Kidney epithelial cell (primary cell): ENCODE measurements at regions not wholly inside any gene's neighbourhood (a gene's known extent, or its start where the extent isn't known, plus 50 kb on each side); places are given as distances from the start of the nearest gene placed in this dataset.

Experiments used
- DNase-seq: peaks from one replicate; pipeline ENCODE4 v3.0.0-alpha.2; 2010; ENCODE audit warnings: low read depth
- H3K27me3 ChIP-seq: 2 replicates; pipeline ENCODE4 v1.6.0; 2011; ENCODE audit warnings: low read length; ENCODE audit not compliant: control insufficient read depth, insufficient read depth
- H3K36me3 ChIP-seq: 2 replicates; pipeline ENCODE4 v1.5.1; 2011; ENCODE audit warnings: low read length; ENCODE audit not compliant: control insufficient read depth, insufficient read depth
- H3K4me3 ChIP-seq: 2 replicates; pipeline ENCODE4 v1.5.1; 2011; ENCODE audit warnings: low read depth, mild to moderate bottlenecking, control low read depth, low read length
- CTCF ChIP-seq: IDR thresholded peaks from 2 replicates; pipeline ENCODE4 v1.5.1; 2011; ENCODE audit warnings: mild to moderate bottlenecking, moderate library complexity, low read length, control low read depth, inconsistent platforms; ENCODE audit not compliant: insufficient read depth, poor library complexity, severe bottlenecking

- Histone ChIP-seq H3K36me3 (no peaks in the 10 kb centered on the region), H3K27me3 (no peaks in the 10 kb centered on the region), H3K4me3 (no peak overlapping the region)
- TF ChIP-seq CTCF = no peak
- DNase-seq = peak; percentile 64
These were observed 95.9 kb upstream of the RMDN2 start for GRCh38 chr2:37829202-37829601.

- DNase-seq = no peak
- no peak overlapping the region for H3K4me3 ChIP-seq
These were observed 95.3 kb upstream of the RMDN2 start for GRCh38 chr2:37829616-37830395.

GRCh38 chr2:37830636-37831035 lies 94.5 kb upstream of the RMDN2 start:
- no peak for TF ChIP-seq CTCF
- Histone ChIP-seq H3K4me3 (no peak overlapping the region), H3K27me3 (no peaks in the 10 kb centered on the region), H3K36me3 (no peaks in the 10 kb centered on the region)
- DNase-seq = no peak

More at GRCh38 chr2:37829616-37830395, 95.3 kb upstream of the RMDN2 start:
- no peak for TF ChIP-seq CTCF
- no peaks in the 10 kb centered on the region for H3K36me3 ChIP-seq
- H3K27me3 ChIP-seq = no peaks in the 10 kb centered on the region

- no peaks in the 10 kb centered on the region for H3K36me3 ChIP-seq
- no peaks in the 10 kb centered on the region for H3K27me3 ChIP-seq
- no peak for TF ChIP-seq CTCF
- H3K4me3 ChIP-seq = no peak overlapping the region
- no peak for DNase-seq
These were observed 93.9 kb upstream of the RMDN2 start for GRCh38 chr2:37831081-37831780.

DNA sequence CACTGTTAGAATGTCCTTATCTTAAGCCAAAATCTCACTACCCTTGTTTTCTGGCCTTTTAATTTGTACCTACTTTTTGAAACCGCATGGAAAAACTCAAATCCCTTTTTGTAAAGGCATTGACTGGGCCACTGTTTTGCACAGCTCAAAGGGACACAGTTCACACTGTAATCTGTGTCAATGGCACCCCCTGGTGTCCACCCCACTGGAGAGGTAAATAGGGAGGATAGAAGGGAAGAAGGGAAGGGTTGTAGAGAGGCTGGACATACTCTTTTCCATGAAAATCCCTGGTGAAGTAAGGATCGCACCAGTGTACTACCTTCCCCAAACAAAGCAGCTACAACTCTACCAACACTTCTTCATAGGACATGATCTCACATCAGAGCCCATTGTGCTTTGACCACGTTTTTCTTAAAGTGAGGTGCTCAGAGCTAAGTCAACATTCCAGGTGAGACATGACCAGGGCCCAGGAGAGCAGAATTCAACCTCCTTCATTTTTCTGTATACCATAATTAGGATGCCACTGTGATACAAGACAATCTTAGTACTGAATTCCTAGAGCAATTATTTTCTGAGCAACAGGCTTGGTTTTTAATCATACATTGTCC lies 92.4 kb upstream of the RMDN2 start:
- no peaks in the 10 kb centered on the region for H3K27me3 ChIP-seq
- peak; percentile 70 for TF ChIP-seq CTCF
- H3K36me3 ChIP-seq = no peaks in the 10 kb centered on the region
- no peak for DNase-seq
- H3K4me3 ChIP-seq = no peak overlapping the region
